H1 (cell line): ENCODE measurements at regions not wholly inside any gene's neighbourhood (a gene's known extent, or its start where the extent isn't known, plus 50 kb on each side); places are given as distances from the start of the nearest gene placed in this dataset.

Experiments used
- EP300 ChIP-seq, 2 experiments: IDR thresholded peaks; 1 replicate in 1 of 2; 2 replicates in 1 of 2; pipeline ENCODE4 v1.6.1; 2011 to 2012; ENCODE audit warnings: low read depth in 2 of 2, low read length in 2 of 2, mild to moderate bottlenecking in 2 of 2, borderline replicate concordance in 1 of 2, inconsistent platforms in 1 of 2, moderate library complexity in 1 of 2
- ZNF274 ChIP-seq: IDR thresholded peaks from 2 replicates; pipeline ENCODE4 v1.7.0; 2012; ENCODE audit warnings: low read length, borderline replicate concordance; ENCODE audit errors: extremely low read depth
- TF ChIP-seq, protein P1 (sequence below), 3 experiments: IDR thresholded peaks; 1 replicate in 2 of 3; 2 replicates in 1 of 3; pipeline versions ENCODE4 v1.5.1 to v1.6.1; 2011; ENCODE audit warnings: low read length in 3 of 3, mild to moderate bottlenecking in 3 of 3, inconsistent platforms in 2 of 3, low read depth in 1 of 3, moderate library complexity in 1 of 3; ENCODE audit not compliant: insufficient read depth in 1 of 3; ENCODE audit errors: control extremely low read depth in 1 of 3

DNA sequence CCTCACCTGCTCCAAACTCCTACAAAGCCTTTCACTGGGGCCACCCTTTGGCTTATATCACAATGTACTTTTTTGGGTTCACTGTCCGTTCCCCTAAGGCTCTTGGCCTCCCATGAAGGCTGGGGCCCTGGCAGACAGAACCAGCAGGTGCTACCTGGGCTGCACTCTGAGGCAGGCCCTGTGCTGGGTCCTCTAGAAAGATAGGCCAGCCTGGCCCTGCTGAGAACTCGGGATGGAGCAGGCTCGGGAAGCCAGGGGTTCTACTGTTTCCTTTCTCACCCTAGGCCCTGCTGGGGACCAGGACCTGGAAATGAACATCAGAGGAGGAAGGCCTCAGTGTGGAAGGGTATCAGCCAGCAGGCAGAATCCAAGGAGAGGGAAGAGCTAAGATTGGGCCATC, 79.5 kb downstream of the MRPL14 start:
- TF ChIP-seq, protein P1, sequence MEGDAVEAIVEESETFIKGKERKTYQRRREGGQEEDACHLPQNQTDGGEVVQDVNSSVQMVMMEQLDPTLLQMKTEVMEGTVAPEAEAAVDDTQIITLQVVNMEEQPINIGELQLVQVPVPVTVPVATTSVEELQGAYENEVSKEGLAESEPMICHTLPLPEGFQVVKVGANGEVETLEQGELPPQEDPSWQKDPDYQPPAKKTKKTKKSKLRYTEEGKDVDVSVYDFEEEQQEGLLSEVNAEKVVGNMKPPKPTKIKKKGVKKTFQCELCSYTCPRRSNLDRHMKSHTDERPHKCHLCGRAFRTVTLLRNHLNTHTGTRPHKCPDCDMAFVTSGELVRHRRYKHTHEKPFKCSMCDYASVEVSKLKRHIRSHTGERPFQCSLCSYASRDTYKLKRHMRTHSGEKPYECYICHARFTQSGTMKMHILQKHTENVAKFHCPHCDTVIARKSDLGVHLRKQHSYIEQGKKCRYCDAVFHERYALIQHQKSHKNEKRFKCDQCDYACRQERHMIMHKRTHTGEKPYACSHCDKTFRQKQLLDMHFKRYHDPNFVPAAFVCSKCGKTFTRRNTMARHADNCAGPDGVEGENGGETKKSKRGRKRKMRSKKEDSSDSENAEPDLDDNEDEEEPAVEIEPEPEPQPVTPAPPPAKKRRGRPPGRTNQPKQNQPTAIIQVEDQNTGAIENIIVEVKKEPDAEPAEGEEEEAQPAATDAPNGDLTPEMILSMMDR (IDR thresholded peaks at IDR 0.05; ENCODE audit: control extremely low read depth in 1 of 3, insufficient read depth in 1 of 3, low read depth in 1 of 3, low read length in 3 of 3) = no peak
- TF ChIP-seq ZNF274 = no peak
- TF ChIP-seq EP300 (IDR thresholded peaks at IDR 0.05; ENCODE audit: borderline replicate concordance in 1 of 2, low read depth in 2 of 2, low read length in 2 of 2) = no peak
